Keratinocyte (primary cell): ENCODE measurements at regions not wholly inside any gene's neighbourhood (a gene's known extent, or its start where the extent isn't known, plus 50 kb on each side); places are given as distances from the start of the nearest gene placed in this dataset.
"Not testable (repeated sequence)": the region's sequence is repeated elsewhere in the genome, so short reads cannot be mapped to it uniquely, and the experiment has no call there.

Experiments used
- DNase-seq: peaks from one replicate; pipeline ENCODE4 v3.0.0-alpha.2; 2011; ENCODE audit warnings: low read depth, missing footprints, low spot score
- FAIRE-seq: peaks from 2 replicates; lab custom pipeline; 2011; peaks lifted over from hg19 to GRCh38; lab: Jason Lieb, UNC
- H2AFZ ChIP-seq: 2 replicates; pipeline ENCODE4 v1.6.0; 2012; ENCODE audit warnings: low read length, control low read depth, inconsistent platforms; ENCODE audit not compliant: control insufficient read depth
- H3K27ac ChIP-seq: 2 replicates; pipeline ENCODE4 v1.5.1; 2011; ENCODE audit warnings: low read length; ENCODE audit not compliant: control insufficient read depth, insufficient read depth
- H3K27me3 ChIP-seq: 3 replicates; pipeline ENCODE4 v1.6.0; 2011; ENCODE audit warnings: low read length; ENCODE audit not compliant: control insufficient read depth, insufficient read depth; ENCODE audit errors: extremely low read depth
- H3K36me3 ChIP-seq, 2 experiments: 2 replicates in 1 of 2; 3 replicates in 1 of 2; pipeline ENCODE4 v1.5.1; 2011; ENCODE audit warnings: low read length in 2 of 2, mild to moderate bottlenecking in 1 of 2; ENCODE audit not compliant: control insufficient read depth in 2 of 2, insufficient read depth in 2 of 2; ENCODE audit errors: extremely low read depth in 1 of 2
- H3K4me1 ChIP-seq: 3 replicates; pipeline ENCODE4 v1.5.1; 2011; ENCODE audit warnings: low read length; ENCODE audit not compliant: control insufficient read depth, insufficient read depth; ENCODE audit errors: extremely low read depth
- H3K4me2 ChIP-seq: 3 replicates; pipeline ENCODE4 v1.6.0; 2011; ENCODE audit warnings: low read depth, low read length; ENCODE audit not compliant: control insufficient read depth, insufficient read depth; ENCODE audit errors: extremely low read depth
- H3K4me3 ChIP-seq, 3 experiments: fragments of 200-600 bp in 1 of 3; sonication (generic) in 1 of 3; 2 replicates in 2 of 3; 3 replicates in 1 of 3; pipeline ENCODE4 v1.5.1; 2011 to 2016; ENCODE audit warnings: low read length in 3 of 3, mild to moderate bottlenecking in 3 of 3, control low read depth in 2 of 3, inconsistent platforms in 1 of 3, low read depth in 1 of 3, mixed read lengths in 1 of 3, mixed run types in 1 of 3, moderate library complexity in 1 of 3; ENCODE audit not compliant: control insufficient read depth in 2 of 3, insufficient read depth in 2 of 3; ENCODE audit errors: extremely low read depth in 1 of 3
- H3K79me2 ChIP-seq: 2 replicates; pipeline ENCODE4 v1.6.0; 2012; ENCODE audit warnings: low read length; ENCODE audit not compliant: control insufficient read depth, insufficient read depth
- H3K9ac ChIP-seq: 3 replicates; pipeline ENCODE4 v1.6.0; 2011; ENCODE audit warnings: low read length; ENCODE audit not compliant: control insufficient read depth, insufficient read depth; ENCODE audit errors: extremely low read depth
- H3K9me1 ChIP-seq: 3 replicates; pipeline ENCODE4 v1.6.0; 2011; ENCODE audit warnings: low read length; ENCODE audit not compliant: control insufficient read depth, insufficient read depth; ENCODE audit errors: extremely low read depth
- H3K9me3 ChIP-seq: 2 replicates; pipeline ENCODE4 v1.5.1; 2012; ENCODE audit warnings: low read depth, low read length; ENCODE audit not compliant: control insufficient read depth
- H4K20me1 ChIP-seq: 3 replicates; pipeline ENCODE4 v1.6.0; 2011; ENCODE audit warnings: low read length; ENCODE audit not compliant: control insufficient read depth, insufficient read depth; ENCODE audit errors: extremely low read depth
- dilution Hi-C: fragments of 300-500 bp; cut with MboI; formaldehyde crosslinking; loops from one replicate; pipeline ENCODE4 v1.7.0; 2020; ENCODE audit warnings: low sequenced_read_pairs; ENCODE audit not compliant: extremely low pct_ligation_motif_present

- H3K27me3 ChIP-seq, H3K4me1 ChIP-seq, H3K4me2 ChIP-seq, H2AFZ ChIP-seq, H3K79me2 ChIP-seq, H3K9me1 ChIP-seq, H4K20me1 ChIP-seq, dilution Hi-C loops, H3K9me3 ChIP-seq, DNase-seq, H3K27ac ChIP-seq, H3K36me3 ChIP-seq, H3K4me3 ChIP-seq, H3K9ac ChIP-seq, FAIRE-seq: not testable (repeated sequence)
Measured at GRCh38 chr5:1583081-1583875, 59.5 kb upstream of the LPCAT1 start.

DNA sequence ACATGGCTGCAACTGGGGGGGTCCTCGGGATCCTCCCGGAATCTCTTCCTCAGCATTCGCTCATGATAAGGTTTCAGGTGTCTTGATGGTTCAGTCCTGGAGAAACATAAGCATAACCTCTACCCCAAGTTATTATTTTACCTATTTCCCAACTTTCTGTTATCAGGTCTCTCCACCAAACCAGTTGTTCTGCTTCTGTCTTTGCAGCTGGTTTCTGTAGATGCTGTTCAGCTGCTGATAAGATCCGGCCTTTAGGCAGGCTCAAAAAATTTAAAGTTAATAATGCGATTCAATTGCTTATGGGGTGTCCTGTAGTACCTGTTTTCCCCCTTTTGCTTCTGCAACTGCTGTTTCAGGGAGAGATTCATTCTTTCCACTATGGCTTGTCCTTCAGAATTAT, 55.6 kb upstream of the LPCAT1 start:
- not testable (repeated sequence) for FAIRE-seq, H3K27me3 ChIP-seq

GRCh38 chr5:1576851-1577250, 53.1 kb upstream of the LPCAT1 start:
- not testable (repeated sequence) for H3K27me3 ChIP-seq

More for the DNA sequence above, 55.6 kb upstream of the LPCAT1 start:
- H3K36me3 ChIP-seq, dilution Hi-C loops, H3K9ac ChIP-seq, H4K20me1 ChIP-seq, H3K79me2 ChIP-seq, H3K4me1 ChIP-seq, H2AFZ ChIP-seq, H3K4me3 ChIP-seq, H3K9me3 ChIP-seq, H3K9me1 ChIP-seq, H3K4me2 ChIP-seq, H3K27ac ChIP-seq, DNase-seq: not testable (repeated sequence)

GRCh38 chr5:1575991-1576714, 52.4 kb upstream of the LPCAT1 start:
- H3K27ac ChIP-seq, FAIRE-seq, dilution Hi-C loops, H3K4me1 ChIP-seq, H4K20me1 ChIP-seq, H3K9me1 ChIP-seq, H3K9ac ChIP-seq, H3K27me3 ChIP-seq, H3K9me3 ChIP-seq, H3K4me3 ChIP-seq, DNase-seq, H3K79me2 ChIP-seq, H3K4me2 ChIP-seq, H3K36me3 ChIP-seq, H2AFZ ChIP-seq: not testable (repeated sequence)

More at GRCh38 chr5:1576851-1577250, 53.1 kb upstream of the LPCAT1 start:
- H4K20me1 ChIP-seq, H3K4me3 ChIP-seq, H3K9me1 ChIP-seq, H3K79me2 ChIP-seq, H3K9me3 ChIP-seq, H3K4me2 ChIP-seq, FAIRE-seq, H3K4me1 ChIP-seq, H3K36me3 ChIP-seq, DNase-seq, H3K27ac ChIP-seq, H2AFZ ChIP-seq, dilution Hi-C loops, H3K9ac ChIP-seq: not testable (repeated sequence)

DNA sequence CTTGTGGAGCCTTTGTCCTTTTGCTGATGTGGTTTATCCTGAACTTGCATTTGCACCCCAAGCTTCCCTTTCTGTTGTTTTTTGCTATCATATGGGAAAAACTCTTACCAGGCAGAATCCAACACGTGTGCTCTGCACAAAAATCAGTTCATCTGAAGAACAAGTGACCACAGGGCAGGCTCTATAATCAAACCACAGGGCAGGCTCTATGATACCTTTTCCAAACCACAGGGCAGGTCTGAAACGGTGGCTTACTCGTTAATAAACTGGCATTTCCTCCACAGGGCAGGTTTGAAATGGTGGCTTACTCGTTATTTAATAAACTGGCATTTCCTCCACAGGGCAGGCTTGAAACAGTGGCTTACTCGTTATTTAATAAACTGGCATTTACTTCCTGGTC, 51.7 kb upstream of the LPCAT1 start:
- H4K20me1 ChIP-seq, H3K79me2 ChIP-seq, H3K27ac ChIP-seq, H3K9me3 ChIP-seq, FAIRE-seq, DNase-seq, H3K4me1 ChIP-seq, H3K36me3 ChIP-seq, H3K4me3 ChIP-seq, H3K9ac ChIP-seq, H2AFZ ChIP-seq, H3K9me1 ChIP-seq, H3K27me3 ChIP-seq, H3K4me2 ChIP-seq, dilution Hi-C loops: not testable (repeated sequence)
